ENCODE measurements at regions not wholly inside any gene's neighbourhood (a gene's known extent, or its start where the extent isn't known, plus 50 kb on each side); places are given as distances from the start of the nearest gene placed in this dataset.

DNA sequence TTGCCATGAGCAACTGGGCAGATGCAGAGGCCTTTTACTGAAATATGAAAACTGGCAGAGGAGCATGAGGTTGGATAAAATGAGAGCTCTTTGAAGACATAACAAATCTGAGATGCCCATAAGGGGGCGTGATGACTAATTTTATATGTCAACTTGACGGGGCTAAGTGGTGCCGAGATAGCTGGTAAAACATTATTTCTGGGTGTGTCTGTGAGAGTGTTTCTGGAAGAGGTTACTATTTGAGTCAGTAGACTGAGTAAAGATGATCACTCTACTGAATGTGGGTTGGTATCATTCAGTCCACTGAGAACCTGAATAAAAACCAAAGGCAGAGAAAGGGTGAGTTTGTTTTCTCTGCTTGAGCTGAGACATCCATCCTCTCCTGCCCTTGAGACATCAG is 454.2 kb downstream of the NPIPA7 start:
- no peak for DNase-seq (ENCODE audit: low read depth)
- no peak overlapping the region for H3K4me3 ChIP-seq (ENCODE audit: low read depth, low read length)
- TF ChIP-seq, protein P1, sequence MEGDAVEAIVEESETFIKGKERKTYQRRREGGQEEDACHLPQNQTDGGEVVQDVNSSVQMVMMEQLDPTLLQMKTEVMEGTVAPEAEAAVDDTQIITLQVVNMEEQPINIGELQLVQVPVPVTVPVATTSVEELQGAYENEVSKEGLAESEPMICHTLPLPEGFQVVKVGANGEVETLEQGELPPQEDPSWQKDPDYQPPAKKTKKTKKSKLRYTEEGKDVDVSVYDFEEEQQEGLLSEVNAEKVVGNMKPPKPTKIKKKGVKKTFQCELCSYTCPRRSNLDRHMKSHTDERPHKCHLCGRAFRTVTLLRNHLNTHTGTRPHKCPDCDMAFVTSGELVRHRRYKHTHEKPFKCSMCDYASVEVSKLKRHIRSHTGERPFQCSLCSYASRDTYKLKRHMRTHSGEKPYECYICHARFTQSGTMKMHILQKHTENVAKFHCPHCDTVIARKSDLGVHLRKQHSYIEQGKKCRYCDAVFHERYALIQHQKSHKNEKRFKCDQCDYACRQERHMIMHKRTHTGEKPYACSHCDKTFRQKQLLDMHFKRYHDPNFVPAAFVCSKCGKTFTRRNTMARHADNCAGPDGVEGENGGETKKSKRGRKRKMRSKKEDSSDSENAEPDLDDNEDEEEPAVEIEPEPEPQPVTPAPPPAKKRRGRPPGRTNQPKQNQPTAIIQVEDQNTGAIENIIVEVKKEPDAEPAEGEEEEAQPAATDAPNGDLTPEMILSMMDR (IDR thresholded peaks at IDR 0.05; ENCODE audit: insufficient read depth, low read length) = no peak

DNA sequence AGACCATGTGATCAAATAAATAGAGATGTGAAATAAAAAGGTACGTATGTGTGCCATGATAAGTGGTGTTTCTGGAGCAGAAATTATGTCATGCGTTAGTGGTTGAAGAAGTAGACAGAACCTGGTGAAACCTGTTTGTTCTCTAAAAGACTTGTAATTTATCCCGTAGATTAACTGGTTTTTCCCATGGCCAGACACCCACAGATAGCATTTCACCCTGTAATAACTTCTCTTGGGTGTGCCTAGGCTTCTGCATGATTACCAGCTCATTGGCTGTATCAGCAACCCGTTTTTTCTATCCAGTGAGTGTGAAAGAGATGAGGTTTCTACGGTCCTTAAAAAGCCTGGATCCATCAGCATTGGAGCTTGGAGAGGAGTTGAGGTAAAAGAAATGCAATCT is 471.3 kb downstream of the NPIPA7 start:
- no peak for DNase-seq (ENCODE audit: low read depth)
- H3K4me3 ChIP-seq (ENCODE audit: low read depth, low read length) = no peak overlapping the region
- TF ChIP-seq, protein P1 (IDR thresholded peaks at IDR 0.05; ENCODE audit: insufficient read depth, low read length) = no peak

DNA sequence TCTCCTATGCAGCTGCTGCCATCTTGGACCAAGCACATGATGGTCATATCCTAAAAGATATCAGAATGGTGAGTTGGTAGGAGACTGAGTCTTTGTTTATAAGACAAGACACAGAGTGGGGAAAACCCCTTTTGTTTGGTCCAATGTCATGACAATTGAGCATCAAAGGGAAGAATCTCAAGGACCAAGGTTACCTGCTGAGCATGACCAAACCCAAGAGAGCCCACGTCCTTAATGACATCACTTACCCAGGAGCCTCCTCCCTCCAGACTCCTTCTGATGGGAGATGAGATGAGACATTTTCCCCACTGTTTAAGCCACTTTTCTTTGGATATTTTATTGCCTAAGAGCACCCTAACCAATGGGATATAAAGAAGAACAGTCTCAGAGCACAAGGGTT is 478.1 kb downstream of the NPIPA7 start:
- TF ChIP-seq, protein P1 (IDR thresholded peaks at IDR 0.05; ENCODE audit: insufficient read depth, low read length) = no peak
- H3K4me3 ChIP-seq (ENCODE audit: low read depth, low read length) = no peak overlapping the region
- no peak for DNase-seq (ENCODE audit: low read depth)

DNA sequence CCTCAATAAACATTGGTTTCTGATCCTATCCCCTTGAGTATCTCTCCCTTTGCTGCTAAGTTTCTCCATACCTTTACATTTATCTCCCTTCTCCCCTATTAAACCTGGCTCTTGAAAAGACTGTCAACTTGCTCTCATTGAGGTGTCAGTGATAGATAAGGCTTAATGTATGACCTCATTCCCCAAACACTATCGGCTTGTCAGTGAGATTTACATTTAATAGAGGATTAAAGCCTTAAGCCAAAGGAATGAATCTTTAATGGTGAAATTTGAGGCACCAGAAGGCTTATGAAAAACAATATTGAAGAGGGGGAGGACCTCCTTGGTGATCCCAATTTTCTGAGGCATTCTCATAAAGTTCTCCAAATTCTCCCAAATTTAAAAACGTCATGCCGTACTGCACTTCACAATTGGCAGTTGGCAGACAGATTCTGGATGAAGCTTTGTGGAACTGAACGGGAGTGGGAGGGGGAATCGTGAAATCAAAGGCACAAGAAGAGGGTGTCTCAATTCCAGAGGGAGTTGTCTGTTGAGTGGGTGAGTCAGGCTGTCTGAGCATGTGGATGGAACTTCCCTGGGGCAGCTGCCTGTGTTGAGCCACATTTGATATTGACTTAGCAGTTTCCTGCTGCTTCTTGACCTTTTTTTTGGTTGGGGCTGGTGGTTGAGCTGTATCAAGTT is 478.8 kb downstream of the NPIPA7 start:
- DNase-seq (ENCODE audit: low read depth) = no peak
- TF ChIP-seq, protein P1 (IDR thresholded peaks at IDR 0.05; ENCODE audit: insufficient read depth, low read length) = no peak
- H3K4me3 ChIP-seq (ENCODE audit: low read depth, low read length) = no peak overlapping the region

DNA sequence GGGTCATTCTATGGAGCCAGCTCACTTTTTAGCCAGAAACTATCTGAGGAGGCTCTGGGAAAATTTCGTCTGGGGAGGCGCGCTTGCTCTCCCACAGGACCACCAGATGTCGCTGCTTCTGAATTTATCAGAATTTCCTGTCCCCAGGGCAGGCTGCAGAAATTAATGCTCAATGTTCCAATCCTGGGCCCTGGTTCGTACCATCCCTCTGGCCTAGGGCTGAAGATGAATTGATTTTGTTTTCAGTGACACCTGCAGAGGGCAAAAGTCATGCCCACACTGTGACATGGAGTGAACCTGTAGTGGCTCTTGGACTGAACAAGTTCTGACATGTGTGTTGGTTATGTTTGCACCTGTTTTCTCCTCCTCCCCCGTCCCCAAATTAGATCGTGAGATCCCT is 482.6 kb downstream of the NPIPA7 start:
- TF ChIP-seq, protein P1 (IDR thresholded peaks at IDR 0.05; ENCODE audit: insufficient read depth, low read length) = peak; percentile 69
- H3K4me3 ChIP-seq (ENCODE audit: low read depth, low read length) = no peak overlapping the region
- DNase-seq (ENCODE audit: low read depth) = peak; percentile 46

DNA sequence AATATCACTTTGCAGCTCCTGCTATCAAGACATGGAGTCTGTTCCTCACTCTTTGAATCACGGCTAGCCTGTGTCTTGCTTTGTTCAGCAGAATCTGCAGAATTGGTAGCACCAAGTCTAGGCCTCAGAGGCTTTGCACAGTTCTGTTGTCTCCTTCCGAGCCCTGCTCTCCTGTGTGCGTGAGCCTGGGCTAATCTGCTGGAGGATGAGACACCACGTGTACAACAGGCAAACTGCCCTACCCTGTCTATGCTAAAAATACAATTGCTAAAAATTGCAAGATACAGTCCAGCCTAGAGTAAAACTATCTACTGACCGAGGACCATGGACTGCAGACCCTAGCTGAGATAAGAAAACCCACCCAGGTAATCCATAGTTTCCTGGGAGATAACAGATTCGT is 484.7 kb downstream of the NPIPA7 start:
- H3K4me3 ChIP-seq (ENCODE audit: low read depth, low read length) = no peak overlapping the region
- no peak for DNase-seq (ENCODE audit: low read depth)
- TF ChIP-seq, protein P1 (IDR thresholded peaks at IDR 0.05; ENCODE audit: insufficient read depth, low read length) = no peak

DNA sequence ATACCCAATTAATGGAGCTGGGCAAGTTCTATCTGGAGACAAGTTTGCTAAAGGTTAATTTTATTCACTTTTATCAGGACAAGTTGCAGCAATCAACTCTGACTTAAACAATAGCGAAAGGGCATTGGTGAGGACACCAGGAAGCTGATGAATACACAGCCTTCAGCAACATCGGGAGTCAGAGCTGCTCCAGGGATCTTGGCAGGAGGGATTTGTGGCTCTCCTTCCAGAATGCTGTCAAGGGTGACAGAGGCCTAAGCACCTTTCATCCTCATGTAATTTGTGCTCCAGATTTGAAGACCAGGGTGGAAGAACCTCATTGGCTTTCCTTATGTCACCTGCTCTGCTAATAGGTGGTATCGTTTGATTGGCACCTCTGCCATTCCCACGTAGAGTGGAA is 485.6 kb downstream of the NPIPA7 start:
- TF ChIP-seq, protein P1 (IDR thresholded peaks at IDR 0.05; ENCODE audit: insufficient read depth, low read length) = no peak
- H3K4me3 ChIP-seq (ENCODE audit: low read depth, low read length) = no peak overlapping the region
- DNase-seq (ENCODE audit: low read depth) = no peak

All from fibroblast of the aortic adventitia (primary cell).